A549 (cell line): ENCODE measurements at regions not wholly inside any gene's neighbourhood (a gene's known extent, or its start where the extent isn't known, plus 50 kb on each side); places are given as distances from the start of the nearest gene placed in this dataset.

Experiments
- ATAC-seq, 2 experiments: fragments of 200-7000 bp in 1 of 2; fragments of >200 bp in 1 of 2; cut with Nextera tagmentation in 1 of 2; cut with Tn5 transposase in 1 of 2; 3 replicates each; pipeline versions ENCODE4 v1.8.0 to v1.9.1; 2018 to 2020; ENCODE audit warnings: mild to moderate bottlenecking in 1 of 2, moderate library complexity in 1 of 2
- CTCF ChIA-PET: fragments of 300-600 bp; sonication (Branson Sonifier 250); formaldehyde crosslinking; extraction: SDS; loops from one replicate; lab custom pipeline; 2021; ENCODE audit warnings: antibody characterized with exemption, inconsistent platforms; lab: Yijun Ruan, JAX
- POLR2A ChIA-PET: fragments of 350-600 bp; formaldehyde crosslinking; extraction: SDS; loops from one replicate; lab custom pipeline; 2021; ENCODE audit warnings: antibody characterized with exemption, inconsistent platforms; lab: Yijun Ruan, JAX
- DNase-seq, 2 experiments: peaks; one replicate each; pipeline versions ENCODE4 v3.0.0 to v3.0.0-alpha.2; 2011 to 2016; ENCODE audit warnings: low read depth in 1 of 2, low spot score in 1 of 2
- FAIRE-seq: peaks from 2 replicates; lab custom pipeline; 2011; peaks lifted over from hg19 to GRCh38; lab: Jason Lieb, UNC
- H3K27ac ChIP-seq, 2 experiments: fragments of >200 bp; sonication (Bioruptor Twin); formaldehyde crosslinking; 3 replicates each; pipeline ENCODE4 v1.5.1; 2016 to 2017
- H3K4me1 ChIP-seq: fragments of >200 bp; sonication (Bioruptor Twin); formaldehyde crosslinking; 3 replicates; pipeline ENCODE4 v1.6.1; 2016
- H3K4me2 ChIP-seq: fragments of >200 bp; sonication (Bioruptor Twin); formaldehyde crosslinking; 3 replicates; pipeline ENCODE4 v1.6.1; 2016
- H3K4me3 ChIP-seq: fragments of >200 bp; sonication (Bioruptor Twin); formaldehyde crosslinking; 3 replicates; pipeline ENCODE4 v1.5.1; 2016
- H3K9me3 ChIP-seq: fragments of >200 bp; sonication (Bioruptor Twin); formaldehyde crosslinking; 3 replicates; pipeline ENCODE4 v1.6.1; 2016
- ELK1 ChIP-seq: fragments of 150-350 bp; IDR thresholded peaks from 2 replicates; pipeline ENCODE4 v1.6.1; 2014; ENCODE audit warnings: low read depth, mild to moderate bottlenecking, low read length
- FOXS1 ChIP-seq: fragments of 250-450 bp; sonication (Bioruptor Pico); IDR thresholded peaks from 2 replicates; pipeline ENCODE4 v1.5.0; 2020; ENCODE audit warnings: mild to moderate bottlenecking, moderate library complexity
- HES2 ChIP-seq: fragments of >200 bp; sonication (Bioruptor Twin); formaldehyde crosslinking; IDR thresholded peaks from 2 replicates; pipeline ENCODE4 v1.6.1; 2016
- HMGXB4 ChIP-seq: fragments of 250-450 bp; sonication (Bioruptor Pico); IDR thresholded peaks from 2 replicates; pipeline ENCODE4 v1.5.0; 2021; ENCODE audit warnings: mild to moderate bottlenecking, moderate library complexity, borderline replicate concordance
- JUNB ChIP-seq: fragments of >200 bp; sonication (Bioruptor Twin); formaldehyde crosslinking; IDR thresholded peaks from 2 replicates; pipeline ENCODE4 v1.6.1; 2016
- KDM1A ChIP-seq: fragments of 200-600 bp; sonication (generic); IDR thresholded peaks from 2 replicates; pipeline ENCODE4 v1.6.1; 2016; ENCODE audit warnings: low read depth, mild to moderate bottlenecking
- NR3C1 ChIP-seq: fragments of >200 bp; sonication (Bioruptor Twin); formaldehyde crosslinking; IDR thresholded peaks from 3 replicates; pipeline ENCODE4 v1.6.1; 2017
- PHF8 ChIP-seq: fragments of 200-600 bp; sonication (generic); IDR thresholded peaks from 2 replicates; pipeline ENCODE4 v1.6.1; 2016; ENCODE audit warnings: low read depth, mild to moderate bottlenecking, antibody characterized with exemption, moderate library complexity, borderline replicate concordance
- RARB ChIP-seq: fragments of 250-450 bp; sonication (Bioruptor Pico); IDR thresholded peaks from 2 replicates; pipeline ENCODE4 v1.8.0; 2021; ENCODE audit warnings: mild to moderate bottlenecking, moderate library complexity
- REST ChIP-seq: fragments of 200-600 bp; sonication (generic); IDR thresholded peaks from 2 replicates; pipeline ENCODE4 v1.6.1; 2016; ENCODE audit warnings: antibody characterized with exemption, mild to moderate bottlenecking, moderate library complexity
- RFX5 ChIP-seq: fragments of 450-650 bp; IDR thresholded peaks from 2 replicates; pipeline ENCODE4 v1.7.1; 2014; ENCODE audit warnings: antibody characterized with exemption, mild to moderate bottlenecking, moderate library complexity
- RNF2 ChIP-seq: fragments of 200-600 bp; sonication (generic); IDR thresholded peaks from 2 replicates; pipeline ENCODE4 v1.6.1; 2016; ENCODE audit warnings: low read depth, mild to moderate bottlenecking, antibody characterized with exemption, moderate library complexity, borderline replicate concordance
- USF2 ChIP-seq: fragments of 450-650 bp; IDR thresholded peaks from 2 replicates; pipeline ENCODE4 v1.6.1; 2014; ENCODE audit warnings: antibody characterized with exemption
- ZC3H11A ChIP-seq: fragments of 450-650 bp; IDR thresholded peaks from 2 replicates; pipeline ENCODE4 v1.6.1; 2014; ENCODE audit warnings: antibody characterized with exemption, mild to moderate bottlenecking
- ZFP36 ChIP-seq: fragments of 450-650 bp; IDR thresholded peaks from 2 replicates; pipeline ENCODE4 v1.6.1; 2014; ENCODE audit warnings: borderline replicate concordance; ENCODE audit not compliant: partially characterized antibody
- WGBS: methylation state at CpG from one replicate; pipeline ENCODE4 v1.1.6; 2017; ENCODE audit errors: missing lambda C conversion rate; 5-methylcytosine and 5-hydroxymethylcytosine counted together

- WGBS: 85% methylated on average over 3 of the region's 3 CpGs
- no peak overlapping the region for H3K4me3 ChIP-seq
- no peaks in the 10 kb centered on the region for H3K9me3 ChIP-seq
- FAIRE-seq (no peak), DNase-seq (no peak)
- H3K4me2 ChIP-seq: no peak overlapping the region
- ChIA-PET CTCF (no interaction called here), POLR2A (no interaction called here)
- H3K27ac ChIP-seq: no peak overlapping the region
- TF ChIP-seq USF2: no peak
- TF ChIP-seq ELK1: no peak
- no peak for TF ChIP-seq HMGXB4 (CRISPR knock-in tag)
- TF ChIP-seq RNF2: no peak
- no peak for TF ChIP-seq FOXS1 (CRISPR knock-in tag)
- no peak for TF ChIP-seq HES2
- no peak for TF ChIP-seq JUNB
- TF ChIP-seq RARB: no peak
- no peak for TF ChIP-seq NR3C1
- TF ChIP-seq ZFP36: no peak
- TF ChIP-seq, all 56 proteins: peak for 0
- no peak for ATAC-seq
- H3K4me1 ChIP-seq: no peaks in the 10 kb centered on the region
Observed at GRCh38 chr18:57249883-57250282, 102.5 kb upstream of the ST8SIA3 start.

GRCh38 chr18:57251747-57252146 is 100.6 kb upstream of the ST8SIA3 start:
- ATAC-seq: no peak
- Histone ChIP-seq H3K4me3 (no peak overlapping the region), H3K4me2 (no peak overlapping the region), H3K27ac (no peak overlapping the region), H3K9me3 (no peaks in the 10 kb centered on the region), H3K4me1 (no peaks in the 10 kb centered on the region)
- DNase-seq: no peak
- WGBS: 88% methylated on average over 3 of the region's 3 CpGs
- POLR2A ChIA-PET: no interaction called here
- CTCF ChIA-PET: no interaction called here
- no peak for FAIRE-seq
- no peak for TF ChIP-seq PHF8
- TF ChIP-seq RFX5: no peak
- TF ChIP-seq HMGXB4 (CRISPR knock-in tag): no peak
- TF ChIP-seq KDM1A: no peak
- TF ChIP-seq REST: no peak
- no peak for TF ChIP-seq ZC3H11A
